ACC112 (cell line): ENCODE measurements at regions not wholly inside any gene's neighbourhood (a gene's known extent, or its start where the extent isn't known, plus 50 kb on each side); places are given as distances from the start of the nearest gene placed in this dataset.
"Not testable (repeated sequence)": the region's sequence is repeated elsewhere in the genome, so short reads cannot be mapped to it uniquely, and the experiment has no call there.

Experiments used
- H2AFZ ChIP-seq: fragments of 200-600 bp; sonication (generic); one replicate; pipeline ENCODE4 v1.6.0; 2017; ENCODE audit warnings: antibody characterized with exemption, low read length; ENCODE audit not compliant: unreplicated experiment
- H3K27ac ChIP-seq: fragments of 200-600 bp; sonication (generic); 2 replicates; pipeline ENCODE4 v1.5.1; 2014; ENCODE audit warnings: low read depth, mild to moderate bottlenecking, antibody characterized with exemption, low read length, moderate library complexity
- H3K27me3 ChIP-seq: fragments of 200-600 bp; sonication (generic); 2 replicates; pipeline ENCODE4 v1.6.1; 2014; ENCODE audit warnings: mild to moderate bottlenecking, antibody characterized with exemption, low read length, moderate library complexity, mixed read lengths; ENCODE audit not compliant: insufficient read depth
- H3K36me3 ChIP-seq: fragments of 200-600 bp; sonication (generic); 2 replicates; pipeline ENCODE4 v1.6.1; 2016; ENCODE audit warnings: mild to moderate bottlenecking, antibody characterized with exemption, low read length, moderate library complexity, mixed read lengths; ENCODE audit not compliant: insufficient read depth
- H3K4me1 ChIP-seq: fragments of 200-600 bp; sonication (generic); one replicate; pipeline ENCODE4 v1.6.1; 2016; ENCODE audit warnings: low read length, mixed read lengths; ENCODE audit not compliant: insufficient read depth, unreplicated experiment, control insufficient read depth
- H3K4me3 ChIP-seq: fragments of 200-600 bp; sonication (generic); 2 replicates; pipeline ENCODE4 v1.5.1; 2014; ENCODE audit warnings: mild to moderate bottlenecking, low read depth, low read length
- H3K79me2 ChIP-seq: fragments of 200-600 bp; sonication (generic); one replicate; pipeline ENCODE4 v1.6.0; 2016; ENCODE audit warnings: low read length; ENCODE audit not compliant: control insufficient read depth, unreplicated experiment, insufficient read depth

GRCh38 chr11:130539680-130540079 is 91.2 kb downstream of the ADAMTS15 start:
- H3K4me1 ChIP-seq, H2AFZ ChIP-seq, H3K79me2 ChIP-seq, H3K27me3 ChIP-seq, H3K27ac ChIP-seq, H3K36me3 ChIP-seq, H3K4me3 ChIP-seq: not testable (repeated sequence)

DNA sequence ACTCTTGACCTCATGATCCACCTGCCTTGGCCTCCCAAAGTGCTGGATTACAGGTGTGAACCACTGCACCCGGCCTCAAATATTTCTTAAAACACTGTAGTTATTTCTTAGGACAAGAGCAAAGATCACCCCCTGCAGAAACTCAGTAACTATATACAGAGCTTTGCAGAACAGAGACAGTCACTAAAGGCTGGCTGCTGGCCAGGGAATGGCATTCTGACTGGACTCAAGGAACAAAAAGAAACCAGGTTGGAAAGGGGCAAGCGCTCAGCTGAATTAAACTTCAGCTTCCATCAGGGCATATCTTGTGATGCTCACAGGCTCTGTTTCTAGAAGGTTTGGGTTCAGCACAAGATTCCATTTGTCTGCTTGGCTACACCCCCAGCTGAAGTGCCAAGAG is 95.8 kb downstream of the ADAMTS15 start:
- Histone ChIP-seq H3K4me1 (peaks cover 12% of the 10 kb centered on the region), H2AFZ (no peak overlapping the region), H3K36me3 (no peaks in the 10 kb centered on the region), H3K79me2 (no peaks in the 10 kb centered on the region), H3K4me3 (no peak overlapping the region), H3K27ac (no peak overlapping the region), H3K27me3 (no peaks in the 10 kb centered on the region)

GRCh38 chr11:130545449-130546072 is 97.1 kb downstream of the ADAMTS15 start:
- H3K27ac ChIP-seq, result no peak overlapping the region
- H3K4me3 ChIP-seq, result no peak overlapping the region
- no peaks in the 10 kb centered on the region for H3K27me3 ChIP-seq
- no peaks in the 10 kb centered on the region for H3K79me2 ChIP-seq
- H3K4me1 ChIP-seq, result peaks cover 16% of the 10 kb centered on the region
- H2AFZ ChIP-seq, result no peak overlapping the region
- no peaks in the 10 kb centered on the region for H3K36me3 ChIP-seq

DNA sequence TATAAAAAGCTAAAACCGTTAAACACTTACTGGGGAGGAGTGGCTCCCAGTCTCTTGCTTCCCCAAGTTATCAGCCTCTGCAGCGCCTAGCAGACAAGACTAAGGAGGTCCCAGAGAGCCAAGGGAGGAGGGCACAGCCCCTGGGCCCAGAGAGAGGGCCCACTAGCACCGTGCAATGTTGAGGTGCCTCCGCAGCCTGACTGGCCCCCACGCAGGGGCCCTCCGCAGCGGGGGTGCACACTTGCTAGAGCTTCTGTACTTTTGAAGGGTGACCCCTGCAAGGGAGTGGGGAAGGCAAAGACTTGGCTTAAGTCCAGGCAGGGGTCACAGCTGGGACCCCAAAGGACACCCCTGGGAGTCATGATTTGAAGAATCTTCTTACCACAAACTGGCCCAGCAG is 98.0 kb downstream of the ADAMTS15 start:
- no peak overlapping the region for H3K4me3 ChIP-seq
- H3K4me1 ChIP-seq, result peaks cover 16% of the 10 kb centered on the region
- no peaks in the 10 kb centered on the region for H3K36me3 ChIP-seq
- no peak overlapping the region for H3K27ac ChIP-seq
- no peak overlapping the region for H2AFZ ChIP-seq
- H3K79me2 ChIP-seq, result no peaks in the 10 kb centered on the region
- no peaks in the 10 kb centered on the region for H3K27me3 ChIP-seq

- Histone ChIP-seq H3K27me3 (no peaks in the 10 kb centered on the region), H3K4me3 (no peak overlapping the region), H3K79me2 (no peaks in the 10 kb centered on the region), H3K36me3 (no peaks in the 10 kb centered on the region), H3K4me1 (peaks cover 16% of the 10 kb centered on the region), H3K27ac (no peak overlapping the region), H2AFZ (no peak overlapping the region)
These were observed 98.7 kb downstream of the ADAMTS15 start for GRCh38 chr11:130546901-130547694.

GRCh38 chr11:130547761-130548490 is 99.5 kb downstream of the ADAMTS15 start:
- Histone ChIP-seq H3K36me3 (no peaks in the 10 kb centered on the region), H3K4me3 (no peak overlapping the region), H3K79me2 (no peaks in the 10 kb centered on the region), H3K27ac (no peak overlapping the region), H3K27me3 (no peaks in the 10 kb centered on the region), H3K4me1 (peaks cover 16% of the 10 kb centered on the region), H2AFZ (no peak overlapping the region)

GRCh38 chr11:130548491-130548833 is 100.0 kb downstream of the ADAMTS15 start:
- Histone ChIP-seq H3K4me1 (peaks cover 21% of the 10 kb centered on the region), H2AFZ (no peak overlapping the region), H3K4me3 (no peak overlapping the region), H3K27ac (no peak overlapping the region), H3K36me3 (no peaks in the 10 kb centered on the region), H3K79me2 (no peaks in the 10 kb centered on the region), H3K27me3 (no peaks in the 10 kb centered on the region)

DNA sequence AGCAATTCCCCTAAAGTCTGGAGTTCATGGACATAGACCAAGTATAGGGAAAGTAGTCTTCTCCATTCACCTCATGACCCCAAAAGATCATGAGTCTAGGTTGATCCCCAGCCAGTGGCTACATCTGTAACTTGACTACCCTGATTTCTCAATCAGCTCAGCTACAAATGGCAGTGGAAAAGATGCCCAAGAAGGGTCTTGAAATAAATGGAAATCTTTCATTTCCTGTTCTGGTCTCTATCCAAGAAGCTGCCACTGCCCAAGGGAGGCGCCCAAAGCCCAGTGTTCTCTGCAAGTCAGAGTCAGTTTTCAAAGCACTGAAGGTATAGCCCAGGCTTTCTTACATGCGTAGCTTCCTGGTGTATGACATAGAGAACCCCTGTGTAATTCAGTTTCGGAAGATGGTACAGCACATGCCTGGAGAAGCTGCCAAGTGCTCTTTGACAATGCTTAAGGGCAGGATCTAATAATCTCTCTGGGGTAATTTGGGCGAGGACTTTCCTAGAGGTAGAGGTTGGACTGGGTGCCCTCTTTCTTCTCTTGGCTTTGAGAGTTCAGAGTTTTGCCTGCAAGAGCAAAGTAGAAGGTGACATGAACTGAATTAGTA is 101.1 kb downstream of the ADAMTS15 start:
- Histone ChIP-seq H3K36me3 (no peaks in the 10 kb centered on the region), H3K27ac (no peak overlapping the region), H3K4me3 (no peak overlapping the region), H2AFZ (no peak overlapping the region), H3K27me3 (no peaks in the 10 kb centered on the region), H3K4me1 (peaks cover 24% of the 10 kb centered on the region), H3K79me2 (no peaks in the 10 kb centered on the region)

DNA sequence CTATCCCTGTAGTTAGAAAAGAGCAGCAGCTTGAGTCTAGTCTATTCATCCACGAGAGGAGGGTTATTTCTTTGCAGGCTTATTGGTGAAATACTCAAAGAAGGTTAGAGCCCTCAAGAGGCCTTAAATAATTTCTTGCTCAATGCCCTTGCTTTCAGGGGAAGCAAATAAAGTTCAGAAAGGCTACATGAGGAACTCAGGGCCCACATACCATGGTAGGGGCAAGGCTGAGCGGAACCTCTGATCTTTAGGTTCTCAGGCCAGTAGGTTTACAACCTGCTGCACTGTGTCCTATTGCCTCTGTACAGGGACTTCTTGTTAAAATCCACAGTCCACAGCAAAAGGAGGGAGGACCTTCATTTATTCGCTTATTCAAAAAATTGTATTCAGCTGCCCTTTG is 101.7 kb downstream of the ADAMTS15 start:
- Histone ChIP-seq H3K79me2 (no peaks in the 10 kb centered on the region), H3K4me1 (peaks cover 31% of the 10 kb centered on the region), H3K4me3 (no peak overlapping the region), H3K36me3 (no peaks in the 10 kb centered on the region), H3K27me3 (no peaks in the 10 kb centered on the region), H3K27ac (no peak overlapping the region), H2AFZ (no peak overlapping the region)

DNA sequence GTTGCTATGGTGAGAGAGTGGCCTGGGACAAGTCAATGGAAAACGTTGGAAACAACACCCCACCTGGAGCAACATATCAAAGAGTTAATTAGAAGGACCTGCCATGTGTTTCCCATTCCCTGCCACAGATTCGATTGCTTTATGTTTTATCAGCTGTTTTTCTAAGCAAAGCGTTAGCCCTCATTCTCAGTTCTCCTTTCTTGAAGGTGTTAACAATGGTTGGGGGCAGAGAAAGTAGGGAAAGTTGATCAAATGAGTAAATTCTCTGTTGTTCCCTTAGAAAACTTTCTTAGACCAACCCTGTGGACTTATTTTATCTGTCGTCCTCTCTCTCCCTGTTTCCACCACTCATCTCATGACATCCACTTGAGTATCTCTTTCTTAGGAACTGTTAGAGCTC is 102.5 kb downstream of the ADAMTS15 start:
- peaks cover 33% of the 10 kb centered on the region for H3K4me1 ChIP-seq
- H3K27me3 ChIP-seq, result no peaks in the 10 kb centered on the region
- H2AFZ ChIP-seq, result no peak overlapping the region
- no peaks in the 10 kb centered on the region for H3K36me3 ChIP-seq
- no peaks in the 10 kb centered on the region for H3K79me2 ChIP-seq
- H3K27ac ChIP-seq, result no peak overlapping the region
- H3K4me3 ChIP-seq, result no peak overlapping the region
